H1 (cell line): ENCODE measurements at regions not wholly inside any gene's neighbourhood (a gene's known extent, or its start where the extent isn't known, plus 50 kb on each side); places are given as distances from the start of the nearest gene placed in this dataset.

ENCODE experiments used
- CREB1 ChIP-seq: IDR thresholded peaks from 2 replicates; pipeline ENCODE4 v1.6.1; 2012; ENCODE audit warnings: inconsistent platforms
- CTBP2 ChIP-seq: IDR thresholded peaks from 2 replicates; pipeline ENCODE4 v1.7.0; 2011; ENCODE audit warnings: borderline replicate concordance, mild to moderate bottlenecking, moderate library complexity, mixed read lengths, low read length; ENCODE audit not compliant: insufficient read depth, insufficient read length
- CTCF ChIP-seq, 3 experiments: IDR thresholded peaks; 1 replicate in 2 of 3; 2 replicates in 1 of 3; pipeline versions ENCODE4 v1.5.1 to v1.6.1; 2011; ENCODE audit warnings: low read length in 3 of 3, mild to moderate bottlenecking in 3 of 3, inconsistent platforms in 2 of 3, low read depth in 1 of 3, moderate library complexity in 1 of 3; ENCODE audit not compliant: insufficient read depth in 1 of 3; ENCODE audit errors: control extremely low read depth in 1 of 3
- FOSL1 ChIP-seq: IDR thresholded peaks from 2 replicates; pipeline ENCODE4 v1.6.1; 2011; ENCODE audit warnings: mild to moderate bottlenecking, low read depth, low read length, moderate library complexity; ENCODE audit not compliant: insufficient read depth
- RBBP5 ChIP-seq: IDR thresholded peaks from 2 replicates; pipeline ENCODE4 v1.7.1; 2012; ENCODE audit warnings: low read depth, mild to moderate bottlenecking, inconsistent platforms, low read length, moderate library complexity, borderline replicate concordance
- SP1 ChIP-seq: IDR thresholded peaks from 2 replicates; pipeline ENCODE4 v1.6.1; 2011; ENCODE audit warnings: low read depth, low read length

- no peak for TF ChIP-seq CTCF (IDR thresholded peaks at IDR 0.05; ENCODE audit: control extremely low read depth in 1 of 3, insufficient read depth in 1 of 3, low read depth in 1 of 3, low read length in 3 of 3)
- no peak for TF ChIP-seq SP1
- no peak for TF ChIP-seq FOSL1
- TF ChIP-seq CTBP2: no peak
- TF ChIP-seq RBBP5: no peak
- no peak for TF ChIP-seq CREB1
Measured at GRCh38 chr2:234376229-234376628, 120.7 kb downstream of the ARL4C start (continued).
